IMR-90 (cell line): ENCODE measurements at regions not wholly inside any gene's neighbourhood (a gene's known extent, or its start where the extent isn't known, plus 50 kb on each side); places are given as distances from the start of the nearest gene placed in this dataset.

Experiments used
- ATAC-seq: fragments of 200-7000 bp; cut with Tn5 transposase; 2 replicates; pipeline ENCODE4 v1.9.1; 2020; ENCODE audit warnings: low read depth, mild to moderate bottlenecking, moderate library complexity
- BruUV-seq: library from RNA; stranded (reverse); fragments of 400-500 nt; replicated peaks from 2 replicates; lab custom pipeline; 2021; lab: Mats Ljungman, UMichigan
- CTCF ChIA-PET: fragments of 300-600 bp; formaldehyde crosslinking; extraction: SDS; loops from one replicate; lab custom pipeline; 2021; ENCODE audit warnings: antibody characterized with exemption; lab: Yijun Ruan, JAX
- POLR2A ChIA-PET: fragments of 300-600 bp; sonication (Branson Sonifier 250); formaldehyde crosslinking; loops from one replicate; lab custom pipeline; 2022; ENCODE audit warnings: antibody characterized with exemption; ENCODE audit not compliant: unreplicated experiment; lab: Charles Lee
- DNase-seq: peaks from one replicate; pipeline ENCODE4 v3.0.0; 2013
- H2AFZ ChIP-seq: replicated peaks from 2 replicates; pipeline ENCODE3; 2013; ENCODE audit warnings: low read length, mild to moderate bottlenecking; ENCODE audit not compliant: poor library complexity
- H2AK5ac ChIP-seq: 2 replicates; pipeline ENCODE4 v1.6.1; 2013; ENCODE audit warnings: low read depth, low read length, inconsistent platforms
- H2AK9ac ChIP-seq: replicated peaks from 2 replicates; pipeline ENCODE3; 2013; ENCODE audit warnings: mild to moderate bottlenecking, low read depth, low read length, moderate library complexity; ENCODE audit not compliant: poor library complexity
- H2BK120ac ChIP-seq: 2 replicates; pipeline ENCODE4 v1.6.1; 2013; ENCODE audit warnings: low read depth, low read length, inconsistent platforms
- H2BK15ac ChIP-seq: 3 replicates; pipeline ENCODE4 v1.6.1; 2013; ENCODE audit warnings: low read depth, low read length, inconsistent platforms
- H2BK20ac ChIP-seq: 2 replicates; pipeline ENCODE4 v1.6.1; 2013; ENCODE audit warnings: low read depth, mild to moderate bottlenecking, inconsistent platforms, low read length, moderate library complexity
- H2BK5ac ChIP-seq: 2 replicates; pipeline ENCODE4 v1.6.1; 2013; ENCODE audit warnings: mild to moderate bottlenecking, low read depth, low read length, inconsistent platforms; ENCODE audit not compliant: poor library complexity, severe bottlenecking
- H3K14ac ChIP-seq: replicated peaks from 2 replicates; pipeline ENCODE4 v1.6.1; 2013; ENCODE audit warnings: low read depth, low read length, inconsistent platforms
- H3K18ac ChIP-seq: 2 replicates; pipeline ENCODE4 v1.6.1; 2013; ENCODE audit warnings: low read depth, low read length, control low read depth
- H3K23ac ChIP-seq: 2 replicates; pipeline ENCODE4 v1.6.1; 2013; ENCODE audit warnings: low read depth, low read length, inconsistent platforms
- H3K27ac ChIP-seq: 2 replicates; pipeline ENCODE4 v1.5.1; 2013; ENCODE audit warnings: mild to moderate bottlenecking, control low read depth, low read length; ENCODE audit not compliant: insufficient read depth
- H3K27me3 ChIP-seq: 2 replicates; pipeline ENCODE4 v1.6.1; 2013; ENCODE audit warnings: low read length; ENCODE audit not compliant: control insufficient read depth, insufficient read depth
- H3K36me3 ChIP-seq: 2 replicates; pipeline ENCODE4 v1.6.1; 2013; ENCODE audit warnings: low read length, mixed read lengths; ENCODE audit not compliant: control insufficient read depth, insufficient read depth
- H3K4ac ChIP-seq: 2 replicates; pipeline ENCODE4 v1.6.1; 2013; ENCODE audit warnings: low read depth, low read length, inconsistent platforms
- H3K4me1 ChIP-seq: 2 replicates; pipeline ENCODE4 v1.6.1; 2013; ENCODE audit warnings: low read length, mixed read lengths; ENCODE audit not compliant: control insufficient read depth, insufficient read depth
- H3K4me2 ChIP-seq: 2 replicates; pipeline ENCODE4 v1.6.1; 2013; ENCODE audit warnings: low read depth, mild to moderate bottlenecking, control low read depth, low read length, moderate library complexity
- H3K4me3 ChIP-seq: 2 replicates; pipeline ENCODE4 v1.5.1; 2013; ENCODE audit warnings: low read depth, mild to moderate bottlenecking, control low read depth, low read length, moderate library complexity; ENCODE audit not compliant: insufficient read depth
- H3K56ac ChIP-seq: 2 replicates; pipeline ENCODE4 v1.6.1; 2013; ENCODE audit warnings: low read length, inconsistent platforms; ENCODE audit not compliant: insufficient read depth; ENCODE audit errors: extremely low read depth
- H3K79me1 ChIP-seq, 2 experiments: 2 replicates each; pipeline ENCODE4 v1.6.1; 2013; ENCODE audit warnings: low read length in 2 of 2, inconsistent platforms in 1 of 2, low read depth in 1 of 2
- H3K9ac ChIP-seq: 2 replicates; pipeline ENCODE4 v1.6.1; 2013; ENCODE audit warnings: low read depth, low read length, control low read depth
- H3K9me1 ChIP-seq: 2 replicates; pipeline ENCODE4 v1.6.1; 2013; ENCODE audit warnings: low read length, inconsistent platforms; ENCODE audit not compliant: insufficient read depth
- H3K9me3 ChIP-seq: 2 replicates; pipeline ENCODE4 v1.6.1; 2013; ENCODE audit warnings: low read length; ENCODE audit not compliant: control insufficient read depth, insufficient read depth
- H4K20me1 ChIP-seq: 2 replicates; pipeline ENCODE4 v1.6.1; 2013; ENCODE audit warnings: low read length, inconsistent platforms; ENCODE audit not compliant: insufficient read depth
- H4K5ac ChIP-seq: 2 replicates; pipeline ENCODE4 v1.6.1; 2013; ENCODE audit warnings: mild to moderate bottlenecking, low read depth, low read length, control low read depth
- H4K8ac ChIP-seq, 2 experiments: 2 replicates each; pipeline ENCODE4 v1.6.1; 2013; ENCODE audit warnings: low read depth in 2 of 2, low read length in 2 of 2, control low read depth in 1 of 2, inconsistent platforms in 1 of 2
- H4K91ac ChIP-seq: 2 replicates; pipeline ENCODE4 v1.6.1; 2013; ENCODE audit warnings: low read depth, low read length, inconsistent platforms; ENCODE audit not compliant: insufficient read depth
- BHLHE40 ChIP-seq: fragments of 150-350 bp; IDR thresholded peaks from 2 replicates; pipeline ENCODE4 v1.6.1; 2016; ENCODE audit warnings: mild to moderate bottlenecking, low read depth, low read length
- CEBPB ChIP-seq: IDR thresholded peaks from 2 replicates; pipeline ENCODE4 v1.6.1; 2012; ENCODE audit warnings: low read depth, low read length, improper control_type of control experiment
- FOS ChIP-seq: fragments of 150-350 bp; IDR thresholded peaks from 2 replicates; pipeline ENCODE4 v1.6.1; 2016; ENCODE audit warnings: low read depth, low read length
- MAZ ChIP-seq: IDR thresholded peaks from 2 replicates; pipeline ENCODE4 v1.6.1; 2012; ENCODE audit warnings: low read depth, mild to moderate bottlenecking, low read length, improper control_type of control experiment, moderate library complexity, borderline replicate concordance
- NFE2L2 ChIP-seq: fragments of 150-350 bp; IDR thresholded peaks from 2 replicates; pipeline ENCODE4 v1.6.1; 2016; ENCODE audit warnings: low read depth, mild to moderate bottlenecking, low read length
- RCOR1 ChIP-seq: IDR thresholded peaks from 2 replicates; pipeline ENCODE4 v1.6.1; 2012; ENCODE audit warnings: mild to moderate bottlenecking, low read length, improper control_type of control experiment; ENCODE audit not compliant: insufficient replicate concordance
- SMC3 ChIP-seq: fragments of 150-350 bp; IDR thresholded peaks from 2 replicates; pipeline ENCODE4 v1.6.1; 2016; ENCODE audit warnings: low read depth, mild to moderate bottlenecking, antibody characterized with exemption, low read length, moderate library complexity
- WGBS, 2 experiments: methylation state at CpG; one replicate each; pipeline versions ENCODE4 v1.1.5 to v1.1.7; 2013; ENCODE audit warnings: missing lambda C conversion rate in 2 of 2; ENCODE audit not compliant: insufficient read length in 1 of 2; ENCODE audit errors: extremely low coverage in 2 of 2; 5-methylcytosine and 5-hydroxymethylcytosine counted together
- dilution Hi-C: fragments of 300-500 bp; cut with HindIII; formaldehyde crosslinking; loops from one replicate; pipeline ENCODE4 v1.14.3; 2018; ENCODE audit warnings: low sequenced_read_pairs; ENCODE audit not compliant: unreplicated experiment
- in situ Hi-C: fragments of 300-500 bp; cut with MboI; formaldehyde crosslinking; loops from 3 replicates; pipeline ENCODE4 v1.14.3; 2019; ENCODE audit warnings: low sequenced_read_pairs, inconsistent platforms, mixed read lengths
- intact Hi-C: fragments of 100-400 bp; cut with micrococcal nuclease; formaldehyde crosslinking; loops from 2 replicates; pipeline ENCODE4 v1.10.0; 2022

DNA sequence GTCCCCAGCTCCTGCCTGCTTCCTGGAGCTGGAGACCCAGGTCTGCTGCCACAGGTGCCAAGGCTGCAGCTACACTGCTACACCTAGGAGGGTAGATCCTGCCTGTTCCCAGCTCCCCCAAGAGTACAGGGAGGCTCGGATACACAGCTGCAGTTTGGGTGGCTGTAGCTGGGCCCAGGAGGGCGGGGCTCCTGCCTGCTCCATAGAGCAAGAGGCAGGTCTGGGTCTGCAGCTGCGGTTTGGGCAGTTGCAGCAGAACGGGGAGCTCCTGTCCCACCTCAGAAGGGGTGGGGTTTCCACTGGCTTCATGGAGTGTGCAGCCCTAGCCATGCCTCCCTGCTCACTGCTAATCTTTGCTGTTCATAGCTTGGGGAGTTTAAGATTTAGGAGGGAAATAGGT is 199.0 kb downstream of the NUFIP1 start:
- no peak overlapping the region for H3K4me3 ChIP-seq
- no peak overlapping the region for H3K14ac ChIP-seq
- dilution Hi-C loops: no loop called here
- no peak overlapping the region for H2AK5ac ChIP-seq
- no peak overlapping the region for H2BK5ac ChIP-seq
- WGBS, 2 experiments: 40% methylated on average over 1 of the region's 4 CpGs; no CpG with 5 or more reads in 1 of the 2 experiments
- H3K27ac ChIP-seq: no peak overlapping the region
- no peak overlapping the region for H4K5ac ChIP-seq
- no peak overlapping the region for H3K18ac ChIP-seq
- in situ Hi-C loops: no loop called here
- H2AFZ ChIP-seq: no peak overlapping the region
- H3K79me1 ChIP-seq: no peaks in the 10 kb centered on the region
- DNase-seq (no peak), ATAC-seq (no peak)
- no peak overlapping the region for H3K9ac ChIP-seq
- H3K4me1 ChIP-seq: peaks cover 2% of the 10 kb centered on the region; the same call in 1 of the 2 replicates
- H3K4ac ChIP-seq: no peak overlapping the region
- H3K23ac ChIP-seq: no peak overlapping the region
- no peak overlapping the region for H2AK9ac ChIP-seq
- ChIA-PET CTCF (no interaction called here), POLR2A (no interaction called here)
- H4K20me1 ChIP-seq: no peaks in the 10 kb centered on the region
- H2BK120ac ChIP-seq: no peak overlapping the region
- no peak overlapping the region for H4K91ac ChIP-seq
- no peaks in the 10 kb centered on the region for H3K27me3 ChIP-seq
- H3K56ac ChIP-seq: no peak overlapping the region
- no peak overlapping the region for H2BK15ac ChIP-seq
- H3K4me2 ChIP-seq: no peak overlapping the region
- intact Hi-C loops: no loop called here
- no peaks in the 10 kb centered on the region for H3K36me3 ChIP-seq
- H3K9me1 ChIP-seq: no peaks in the 10 kb centered on the region
- H4K8ac ChIP-seq: no peak overlapping the region
- no TSS peak for BruUV-seq
- TF ChIP-seq MAZ: no peak
- TF ChIP-seq FOS: no peak
- TF ChIP-seq NFE2L2: no peak
- TF ChIP-seq BHLHE40: no peak
- no peak for TF ChIP-seq CEBPB
- TF ChIP-seq SMC3: no peak
- TF ChIP-seq RCOR1: no peak
- H3K9me3 ChIP-seq: no peaks in the 10 kb centered on the region
- H2BK20ac ChIP-seq: no peak overlapping the region
